Immature natural killer cell (primary cell): ENCODE measurements at regions not wholly inside any gene's neighbourhood (a gene's known extent, or its start where the extent isn't known, plus 50 kb on each side); places are given as distances from the start of the nearest gene placed in this dataset.
"Not testable (repeated sequence)": the region's sequence is repeated elsewhere in the genome, so short reads cannot be mapped to it uniquely, and the experiment has no call there.

Experiments used
- DNase-seq, 3 donors: peaks; one replicate each; pipeline ENCODE4 v3.0.0; 2022; ENCODE audit warnings: mixed read lengths in 1 of 3
- H3K27ac Mint-ChIP-seq, 6 donors: one replicate each; pipeline ENCODE4 v1.8.0; 2020; ENCODE audit warnings: mixed read lengths in 6 of 6, mild to moderate bottlenecking in 5 of 6, inconsistent platforms in 4 of 6, moderate library complexity in 3 of 6
- H3K27me3 Mint-ChIP-seq, 3 donors: one replicate each; pipeline ENCODE4 v1.8.0; 2020 to 2021; ENCODE audit warnings: low read depth in 3 of 3, mild to moderate bottlenecking in 3 of 3, mixed read lengths in 3 of 3, moderate library complexity in 3 of 3, inconsistent platforms in 1 of 3
- H3K36me3 Mint-ChIP-seq, 3 donors: one replicate each; pipeline ENCODE4 v1.8.0; 2020; ENCODE audit warnings: mixed read lengths in 3 of 3, inconsistent platforms in 2 of 3, mild to moderate bottlenecking in 2 of 3
- H3K4me1 Mint-ChIP-seq, 2 donors: one replicate each; pipeline ENCODE4 v1.8.0; 2020; ENCODE audit warnings: inconsistent platforms in 2 of 2, mild to moderate bottlenecking in 2 of 2, mixed read lengths in 2 of 2, moderate library complexity in 1 of 2
- H3K4me3 Mint-ChIP-seq, 5 donors: one replicate each; pipeline ENCODE4 v1.8.0; 2020; ENCODE audit warnings: mild to moderate bottlenecking in 5 of 5, mixed read lengths in 5 of 5, inconsistent platforms in 3 of 5, moderate library complexity in 3 of 5
- H3K9me3 Mint-ChIP-seq, 6 donors: one replicate each; pipeline ENCODE4 v1.8.0; 2020; ENCODE audit warnings: mild to moderate bottlenecking in 6 of 6, mixed read lengths in 6 of 6, inconsistent platforms in 4 of 6, moderate library complexity in 3 of 6

DNA sequence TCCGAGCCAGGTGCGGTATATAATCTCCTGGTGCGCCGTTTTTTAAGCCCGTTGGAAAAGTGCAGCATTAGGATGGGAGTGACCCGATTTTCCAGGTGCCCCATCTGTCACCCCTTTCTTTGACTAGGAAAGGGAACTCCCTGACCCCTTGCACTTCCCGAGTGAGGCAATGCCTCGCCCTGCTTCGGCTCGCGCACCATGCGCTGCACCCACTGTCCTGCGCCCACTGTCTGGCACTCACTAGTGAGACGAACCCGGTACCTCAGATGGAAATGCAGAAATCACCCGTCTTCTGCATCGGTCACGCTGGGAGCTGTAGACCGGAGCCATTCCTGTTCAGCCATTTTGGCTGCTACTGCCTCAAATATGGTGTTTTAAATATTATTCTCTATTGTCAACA, 198.0 kb downstream of the MEIS1 start:
- H3K4me1 Mint-ChIP-seq, H3K36me3 Mint-ChIP-seq, DNase-seq, H3K4me3 Mint-ChIP-seq, H3K9me3 Mint-ChIP-seq, H3K27ac Mint-ChIP-seq, H3K27me3 Mint-ChIP-seq: not testable (repeated sequence)

DNA sequence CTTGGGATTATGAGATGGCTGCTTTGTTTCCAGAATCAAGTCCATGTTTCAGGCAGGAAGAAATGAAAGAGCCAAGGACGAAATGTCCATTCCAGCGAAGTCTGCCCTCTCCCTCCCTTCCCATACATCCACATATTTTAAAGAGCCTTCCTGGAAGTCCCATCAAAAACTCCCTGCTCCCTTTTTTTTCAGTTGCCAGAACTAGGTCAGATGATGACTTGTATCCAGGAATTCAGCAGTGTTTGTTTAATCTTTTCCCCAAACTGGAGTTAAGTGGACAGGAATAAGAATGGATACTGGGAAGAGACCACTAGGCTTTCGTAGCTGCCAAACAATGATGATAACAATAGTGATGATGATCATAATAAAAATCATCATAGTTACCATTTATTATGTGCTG, 198.7 kb downstream of the MEIS1 start:
- no peak overlapping the region for H3K4me3 Mint-ChIP-seq
- no peak for DNase-seq
- no peaks in the 10 kb centered on the region for H3K36me3 Mint-ChIP-seq
- peaks cover 0 to 8% (median 4%) of the 10 kb centered on the region in 6 donors for H3K9me3 Mint-ChIP-seq
- H3K4me1 Mint-ChIP-seq: no peaks in the 10 kb centered on the region
- H3K27me3 Mint-ChIP-seq: peaks cover 0 to 10% (median 4%) of the 10 kb centered on the region in 3 donors
- H3K27ac Mint-ChIP-seq: no peak overlapping the region

- Mint-ChIP-seq H3K36me3 (no peaks in the 10 kb centered on the region), H3K4me3 (no peak overlapping the region), H3K4me1 (no peaks in the 10 kb centered on the region), H3K27me3 (peaks cover 0 to 10% (median 2%) of the 10 kb centered on the region in 3 donors), H3K27ac (no peak overlapping the region), H3K9me3 (peaks cover 0 to 6% (median 4%) of the 10 kb centered on the region in 6 donors)
- no peak for DNase-seq
Measured at GRCh38 chr2:66634784-66635183, 199.9 kb downstream of the MEIS1 start.

DNA sequence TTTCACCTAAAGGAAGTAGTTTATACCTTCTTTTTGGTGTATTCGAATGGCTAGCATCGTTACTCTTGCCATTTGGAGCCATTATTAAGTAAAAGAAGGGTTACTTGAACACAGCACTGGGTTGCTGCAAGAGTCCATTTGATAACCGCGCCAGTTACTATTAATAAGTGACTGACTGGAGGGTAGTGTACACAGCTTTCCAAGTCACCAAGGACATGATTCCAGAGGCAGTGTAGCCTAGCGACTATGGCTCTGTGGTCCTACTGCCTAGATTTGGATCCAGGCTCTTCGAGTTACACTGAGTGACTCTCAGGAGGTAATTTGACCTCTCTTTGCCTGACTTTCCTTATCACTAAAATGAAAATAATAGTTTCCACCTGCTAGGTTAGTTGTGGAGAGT, 206.8 kb downstream of the MEIS1 start:
- DNase-seq: no peak
- Mint-ChIP-seq H3K27me3 (peaks cover 0 to 12% (median 1%) of the 10 kb centered on the region in 3 donors), H3K9me3 (peaks cover 0 to 7% (median under 1%) of the 10 kb centered on the region in 6 donors), H3K4me3 (no peak overlapping the region), H3K4me1 (no peaks in the 10 kb centered on the region), H3K36me3 (no peaks in the 10 kb centered on the region), H3K27ac (no peak overlapping the region)

DNA sequence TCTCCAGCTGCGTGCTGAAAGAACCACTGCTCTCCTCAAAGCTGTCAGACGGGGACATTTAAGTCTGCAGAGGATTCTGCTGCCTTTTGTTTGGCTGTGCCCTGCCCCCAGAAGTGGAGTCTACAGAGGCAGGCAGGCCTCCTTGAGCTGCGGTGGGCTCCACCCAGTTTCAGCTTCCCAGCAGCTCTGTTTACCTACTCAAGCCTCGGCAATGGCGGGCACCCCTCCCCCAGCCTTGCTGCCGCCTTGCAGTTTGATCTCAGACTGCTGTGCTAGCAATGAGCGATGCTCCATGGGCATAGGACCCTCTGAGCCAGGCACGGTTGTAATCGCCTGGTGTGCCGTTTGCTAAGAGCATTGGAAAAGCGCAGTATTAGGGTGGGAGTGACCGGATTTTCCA, 213.2 kb downstream of the MEIS1 start:
- H3K4me1 Mint-ChIP-seq, H3K27me3 Mint-ChIP-seq, H3K36me3 Mint-ChIP-seq, H3K27ac Mint-ChIP-seq, DNase-seq, H3K4me3 Mint-ChIP-seq: not testable (repeated sequence)
- peaks cover 0 to 13% (median 4%) of the 10 kb centered on the region in 6 donors for H3K9me3 Mint-ChIP-seq

DNA sequence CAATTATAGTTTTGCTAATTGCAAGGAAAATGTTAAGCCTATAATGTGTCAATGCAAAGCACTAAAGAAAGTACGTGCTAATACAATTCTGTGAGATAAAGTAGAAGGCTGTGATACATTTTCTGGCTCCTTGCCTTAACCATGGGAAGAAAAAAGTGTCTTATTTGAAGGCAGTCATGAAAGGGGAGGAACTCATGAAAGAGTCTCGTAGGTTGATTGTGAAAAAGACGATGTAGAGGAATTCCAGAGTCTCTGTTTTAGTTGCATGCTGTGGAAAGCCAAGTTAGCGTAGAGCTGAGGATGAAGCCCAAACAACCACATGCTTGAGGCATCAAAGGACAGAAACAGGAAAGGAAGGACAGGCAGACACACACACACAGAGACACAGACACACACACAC, 214.1 kb downstream of the MEIS1 start:
- H3K9me3 Mint-ChIP-seq: peaks cover 0 to 13% (median 4%) of the 10 kb centered on the region in 6 donors
- H3K36me3 Mint-ChIP-seq: no peaks in the 10 kb centered on the region
- no peak for DNase-seq
- no peak overlapping the region for H3K27ac Mint-ChIP-seq
- no peaks in the 10 kb centered on the region for H3K4me1 Mint-ChIP-seq
- peaks cover 0 to 4% (median 2%) of the 10 kb centered on the region in 3 donors for H3K27me3 Mint-ChIP-seq
- H3K4me3 Mint-ChIP-seq: no peak overlapping the region

- no peak overlapping the region for H3K27ac Mint-ChIP-seq
- H3K27me3 Mint-ChIP-seq: peaks cover 0 to 4% (median 2%) of the 10 kb centered on the region in 3 donors
- no peak overlapping the region for H3K4me3 Mint-ChIP-seq
- DNase-seq: no peak
- no peaks in the 10 kb centered on the region for H3K36me3 Mint-ChIP-seq
- H3K9me3 Mint-ChIP-seq: peaks cover 0 to 13% (median 4%) of the 10 kb centered on the region in 6 donors
- no peaks in the 10 kb centered on the region for H3K4me1 Mint-ChIP-seq
Measured at GRCh38 chr2:66651295-66651694, 216.4 kb downstream of the MEIS1 start.

GRCh38 chr2:66660804-66661203, 225.9 kb downstream of the MEIS1 start:
- H3K27ac Mint-ChIP-seq: no peak overlapping the region

DNA sequence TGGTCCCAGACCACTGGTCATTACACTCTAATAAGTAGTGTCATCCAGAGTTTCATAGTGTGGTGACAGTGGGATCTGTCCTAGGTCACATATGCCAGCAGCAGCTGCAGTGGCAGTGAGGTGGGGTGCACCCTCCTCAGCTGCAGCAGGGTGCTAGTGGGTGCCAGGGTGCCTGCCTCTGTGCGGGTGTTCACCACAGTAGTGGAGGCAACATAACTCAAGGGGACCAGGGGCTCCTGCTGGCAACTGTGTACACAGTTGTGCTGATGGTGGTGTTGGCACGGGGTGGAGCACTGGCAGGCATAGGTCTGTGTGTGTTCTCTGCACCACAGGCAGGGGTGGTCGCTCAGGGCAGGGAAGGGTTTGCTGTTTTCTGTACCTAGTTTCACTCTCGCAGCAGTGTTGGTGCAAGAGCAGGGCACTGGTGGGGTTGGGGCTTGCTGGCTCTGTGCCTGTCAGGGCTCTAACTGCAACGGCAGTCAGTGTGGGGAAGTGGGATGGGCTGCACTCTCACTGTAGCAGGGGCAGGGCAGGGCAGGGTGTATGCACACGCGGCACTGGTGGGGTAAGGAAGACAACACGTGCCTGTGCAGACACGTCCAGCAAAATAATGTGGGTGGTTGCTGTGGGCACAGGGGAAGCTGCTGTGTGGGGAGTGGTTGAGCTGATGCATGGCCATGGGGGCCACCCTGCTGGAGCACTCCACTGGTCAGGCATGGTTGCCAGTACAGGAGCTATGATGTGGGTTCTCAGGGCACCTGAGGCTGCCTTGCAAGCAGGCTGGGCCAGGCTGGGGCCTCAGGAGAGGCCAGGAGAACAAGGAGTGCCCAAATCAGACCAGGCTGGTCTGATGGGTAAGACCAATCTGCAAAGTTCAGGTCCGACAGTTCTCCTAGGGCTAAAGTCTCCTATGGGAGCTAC, 226.6 kb downstream of the MEIS1 start:
- no peaks in the 10 kb centered on the region for H3K36me3 Mint-ChIP-seq
- DNase-seq: no peak
- peaks cover 0 to 15% (median 2%) of the 10 kb centered on the region in 6 donors for H3K9me3 Mint-ChIP-seq
- no peaks in the 10 kb centered on the region for H3K4me1 Mint-ChIP-seq
- no peak overlapping the region for H3K4me3 Mint-ChIP-seq
- H3K27ac Mint-ChIP-seq: no peak overlapping the region
- H3K27me3 Mint-ChIP-seq: peaks cover 1 to 4% (median 3%) of the 10 kb centered on the region in 3 donors

More at GRCh38 chr2:66660804-66661203, 225.9 kb downstream of the MEIS1 start:
- Mint-ChIP-seq H3K9me3 (peaks cover 0 to 15% (median 2%) of the 10 kb centered on the region in 6 donors), H3K4me1 (no peaks in the 10 kb centered on the region), H3K4me3 (no peak overlapping the region), H3K27me3 (peaks cover 1 to 4% (median 3%) of the 10 kb centered on the region in 3 donors), H3K36me3 (no peaks in the 10 kb centered on the region)
- DNase-seq: no peak

DNA sequence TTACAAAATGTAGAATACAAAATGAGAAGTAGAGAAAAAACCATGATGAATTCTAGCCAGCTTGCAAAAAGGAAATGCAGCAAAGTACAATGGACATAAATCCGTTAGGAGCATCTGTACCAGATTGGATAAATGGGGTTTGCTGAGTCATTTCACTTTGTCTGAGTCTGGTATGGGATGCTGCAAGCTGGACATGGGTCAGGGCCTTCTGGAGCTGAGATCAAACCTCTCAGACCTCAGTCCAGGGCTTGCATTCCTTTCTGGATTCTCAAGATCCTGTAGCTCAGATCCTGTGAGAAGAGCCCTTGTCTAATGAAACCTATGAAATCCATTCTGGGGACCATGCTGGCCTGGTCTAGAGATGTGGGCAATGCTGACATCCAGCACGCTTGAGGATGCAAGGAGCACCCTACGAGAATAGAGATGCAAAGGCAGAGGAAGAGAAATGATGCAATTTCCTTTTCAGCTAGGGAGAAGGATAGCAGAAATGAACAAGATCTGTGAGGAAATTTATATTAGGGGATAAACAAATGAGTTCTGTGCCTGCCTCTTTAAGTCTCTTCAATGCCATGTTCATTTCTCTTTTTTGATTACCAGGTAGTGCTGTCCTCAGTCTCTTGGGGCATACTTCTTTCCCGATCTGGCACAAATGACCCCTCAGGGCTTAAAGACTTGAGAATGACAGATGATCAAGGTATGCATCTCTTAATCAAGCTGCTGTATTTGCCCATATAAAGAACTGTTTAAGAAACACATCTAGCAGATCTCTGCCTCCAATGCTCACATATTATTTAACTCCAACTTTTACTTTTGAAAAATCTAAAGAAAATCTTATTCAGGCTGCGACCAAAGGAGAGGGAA, 230.4 kb downstream of the MEIS1 start:
- H3K27ac Mint-ChIP-seq: no peak overlapping the region
- no peaks in the 10 kb centered on the region for H3K4me1 Mint-ChIP-seq
- H3K27me3 Mint-ChIP-seq: peaks cover 0 to 5% (median 4%) of the 10 kb centered on the region in 3 donors
- H3K4me3 Mint-ChIP-seq: no peak overlapping the region
- peaks cover 0 to 3% (median 0%) of the 10 kb centered on the region in 6 donors for H3K9me3 Mint-ChIP-seq
- no peaks in the 10 kb centered on the region for H3K36me3 Mint-ChIP-seq
- DNase-seq: no peak

DNA sequence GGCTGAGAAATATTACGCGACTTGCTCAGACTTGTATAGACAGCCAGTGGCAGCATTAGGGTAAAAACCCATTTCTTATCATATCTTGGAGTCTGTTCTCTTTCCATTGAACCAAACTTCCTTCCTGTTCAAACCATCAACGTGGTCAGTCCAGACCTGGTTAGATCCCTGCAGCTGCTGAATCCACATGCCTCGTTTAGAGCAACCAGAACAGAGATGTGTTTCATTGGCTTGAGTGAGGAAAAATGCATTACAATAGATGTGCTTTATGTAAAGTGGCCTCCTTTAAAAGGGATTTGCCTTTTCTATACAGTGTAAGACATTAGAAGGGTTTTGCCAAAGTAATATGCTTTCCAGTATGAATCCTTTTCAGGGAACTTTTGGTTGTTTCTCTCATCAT, 232.4 kb downstream of the MEIS1 start:
- H3K4me1 Mint-ChIP-seq: no peaks in the 10 kb centered on the region
- H3K27ac Mint-ChIP-seq: no peak overlapping the region
- H3K4me3 Mint-ChIP-seq: no peak overlapping the region
- no peaks in the 10 kb centered on the region for H3K36me3 Mint-ChIP-seq
- H3K9me3 Mint-ChIP-seq: peaks cover 0 to 3% (median 0%) of the 10 kb centered on the region in 6 donors
- no peak for DNase-seq
- H3K27me3 Mint-ChIP-seq: peaks cover 4 to 5% (median 4%) of the 10 kb centered on the region in 3 donors

- Mint-ChIP-seq H3K4me1 (no peaks in the 10 kb centered on the region), H3K27ac (no peak overlapping the region), H3K36me3 (no peaks in the 10 kb centered on the region), H3K27me3 (peaks cover 0 to 5% (median 4%) of the 10 kb centered on the region in 3 donors), H3K4me3 (no peak overlapping the region), H3K9me3 (peaks cover 0 to under 1% (median 0%) of the 10 kb centered on the region in 6 donors)
- DNase-seq: no peak
Measured at GRCh38 chr2:66673286-66673685, 238.4 kb downstream of the MEIS1 start.

DNA sequence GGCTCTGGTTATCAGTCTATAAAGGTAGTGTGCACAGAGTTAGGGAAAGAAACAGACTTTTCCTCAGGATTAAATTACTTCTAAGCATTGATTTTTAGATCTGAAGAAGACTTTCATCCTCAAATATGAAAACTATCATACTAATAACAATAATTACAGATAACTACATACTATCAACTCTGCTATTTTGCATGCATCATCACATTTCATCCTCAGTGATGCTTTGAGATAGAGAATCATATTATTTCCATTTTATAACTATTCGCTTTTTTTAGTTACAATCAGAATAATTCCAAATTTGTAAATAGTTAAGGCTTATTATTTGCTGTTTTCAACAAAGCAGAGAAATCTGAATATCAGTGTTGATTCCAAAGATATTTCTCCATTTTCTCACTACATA, 239.2 kb downstream of the MEIS1 start:
- no peak overlapping the region for H3K27ac Mint-ChIP-seq
- H3K4me3 Mint-ChIP-seq: no peak overlapping the region
- peaks cover 0 to 1% (median 0%) of the 10 kb centered on the region in 6 donors for H3K9me3 Mint-ChIP-seq
- no peak for DNase-seq
- H3K4me1 Mint-ChIP-seq: no peaks in the 10 kb centered on the region
- H3K27me3 Mint-ChIP-seq: peaks cover 0 to 5% (median 5%) of the 10 kb centered on the region in 3 donors
- H3K36me3 Mint-ChIP-seq: no peaks in the 10 kb centered on the region

DNA sequence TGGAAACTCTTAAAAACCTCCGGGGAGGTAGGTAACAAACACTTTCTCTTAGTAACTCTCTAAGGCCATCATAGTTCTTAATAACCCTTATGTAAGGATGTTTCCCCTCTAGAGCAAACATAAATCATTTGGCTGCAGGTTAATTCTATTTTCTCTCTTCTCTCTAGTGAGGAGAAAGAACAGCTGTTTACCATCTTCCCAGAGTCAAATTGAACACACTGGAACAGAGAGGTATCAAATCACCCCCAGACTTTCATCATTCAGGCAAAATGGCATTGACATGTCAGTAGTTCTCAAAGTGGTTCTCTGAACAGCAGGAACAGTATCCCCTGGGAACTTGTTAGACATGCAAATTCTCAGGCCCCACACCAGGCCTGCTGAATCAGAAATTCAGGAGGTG, 240.7 kb downstream of the MEIS1 start:
- no peaks in the 10 kb centered on the region for H3K36me3 Mint-ChIP-seq
- peaks cover 0 to 2% (median 0%) of the 10 kb centered on the region in 6 donors for H3K9me3 Mint-ChIP-seq
- no peak overlapping the region for H3K27ac Mint-ChIP-seq
- no peaks in the 10 kb centered on the region for H3K4me1 Mint-ChIP-seq
- DNase-seq: no peak
- peaks cover 0 to 7% (median 0%) of the 10 kb centered on the region in 3 donors for H3K27me3 Mint-ChIP-seq
- H3K4me3 Mint-ChIP-seq: no peak overlapping the region
